Muscle of leg (tissue), 3 donors: ENCODE measurements at regions not wholly inside any gene's neighbourhood (a gene's known extent, or its start where the extent isn't known, plus 50 kb on each side); places are given as distances from the start of the nearest gene placed in this dataset.
A peak's percentile ranks its signal among the peaks of the same experiment; 100 is the strongest.
"Not testable (repeated sequence)": the region's sequence is repeated elsewhere in the genome, so short reads cannot be mapped to it uniquely, and the experiment has no call there.

Source experiments
- DNase-seq: peaks from one replicate; pipeline ENCODE4 v3.0.0; 2013
- H3K27ac ChIP-seq: one replicate; pipeline ENCODE4 v1.5.1; 2013; ENCODE audit warnings: mild to moderate bottlenecking, low read length, control low read depth
- H3K27me3 ChIP-seq: one replicate; pipeline ENCODE4 v1.6.1; 2013; ENCODE audit warnings: low read length; ENCODE audit not compliant: control insufficient read depth, insufficient read depth
- H3K36me3 ChIP-seq: one replicate; pipeline ENCODE4 v1.6.1; 2013; ENCODE audit warnings: low read length; ENCODE audit not compliant: control insufficient read depth, insufficient read depth
- H3K4me1 ChIP-seq: one replicate; pipeline ENCODE4 v1.6.1; 2013; ENCODE audit warnings: low read length; ENCODE audit not compliant: control insufficient read depth, insufficient read depth
- H3K4me3 ChIP-seq: one replicate; pipeline ENCODE4 v1.5.1; 2013; ENCODE audit warnings: low read length, control low read depth
- H3K9me3 ChIP-seq: replicated peaks from 2 replicates; pipeline ENCODE4 v1.6.1; 2013; ENCODE audit warnings: low read depth, low read length; ENCODE audit not compliant: control insufficient read depth
- WGBS: methylation state at CpG from one replicate; pipeline ENCODE4 v1.1.5; 2013; ENCODE audit warnings: missing lambda C conversion rate; ENCODE audit not compliant: insufficient coverage; 5-methylcytosine and 5-hydroxymethylcytosine counted together

DNA sequence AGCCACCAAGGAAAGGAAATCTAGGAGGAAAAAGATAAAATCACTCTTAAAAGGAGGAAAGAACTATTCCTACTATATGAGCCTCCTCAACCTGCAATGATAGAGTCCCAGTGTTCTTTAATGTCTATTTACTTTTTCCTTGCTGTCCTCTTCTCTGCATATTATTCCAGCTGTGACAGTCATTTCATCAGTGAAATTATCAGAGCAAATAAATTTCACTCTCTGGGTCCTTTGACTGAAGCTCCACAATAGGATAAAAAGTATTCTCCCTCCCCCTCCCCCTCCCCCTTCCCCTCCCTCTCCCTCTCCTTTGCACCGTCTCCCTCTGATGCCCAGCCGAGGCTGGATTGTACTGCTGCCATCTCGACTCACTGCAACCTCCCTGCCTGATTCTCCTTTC is 107.5 kb upstream of the DPT start:
- H3K27me3 ChIP-seq = no peaks in the 10 kb centered on the region
- 90% methylated on average over 3 of the region's 3 CpGs for WGBS
- H3K4me1 ChIP-seq = peaks cover 8% of the 10 kb centered on the region
- H3K9me3 ChIP-seq = no peaks in the 10 kb centered on the region
- no peak overlapping the region for H3K27ac ChIP-seq
- no peak overlapping the region for H3K4me3 ChIP-seq
- H3K36me3 ChIP-seq = no peaks in the 10 kb centered on the region
- DNase-seq = no peak

DNA sequence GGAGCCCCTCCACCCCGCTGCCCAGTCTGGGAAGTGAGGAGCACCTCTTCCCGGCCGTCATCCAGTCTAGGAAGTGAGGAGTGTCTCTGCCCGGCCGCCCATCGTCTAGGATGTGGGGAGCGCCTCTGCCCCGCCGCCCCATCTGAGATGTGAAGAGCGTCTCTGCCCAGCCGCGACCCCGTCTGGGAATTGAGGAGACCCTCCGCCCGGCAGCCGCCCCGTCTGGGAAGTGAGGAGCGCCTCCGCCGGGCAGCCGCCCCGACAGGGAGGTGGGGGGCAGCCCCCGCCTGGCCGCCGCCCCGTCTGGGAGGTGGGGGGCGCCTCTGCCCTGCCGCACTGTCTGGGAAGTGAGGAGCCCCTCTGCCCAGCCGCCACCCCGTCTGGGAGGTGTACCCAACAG is 108.2 kb upstream of the DPT start:
- H3K36me3 ChIP-seq, H3K4me3 ChIP-seq: not testable (repeated sequence)
- 98% methylated on average over 18 of the region's 30 CpGs for WGBS

DNA sequence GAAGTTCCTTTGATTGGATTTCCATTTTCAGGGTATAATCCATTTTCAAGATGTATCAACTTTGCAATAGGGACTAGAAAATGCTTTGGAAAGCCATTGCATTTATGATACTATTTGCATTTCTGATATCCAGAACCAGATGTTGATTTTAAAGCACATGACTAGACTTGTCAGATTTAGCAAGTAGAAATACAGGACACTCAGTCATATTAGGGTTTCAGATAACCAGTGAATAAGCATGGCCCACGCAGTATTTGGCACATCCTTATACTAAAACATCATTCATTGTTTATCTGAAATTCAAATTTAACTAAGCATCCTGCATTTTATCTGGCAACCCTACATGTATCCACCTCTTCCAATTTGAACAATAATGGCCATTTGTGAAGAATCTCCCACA is 113.3 kb upstream of the DPT start:
- WGBS = no CpG with 5 or more reads among the region's 1 CpG
- Histone ChIP-seq H3K9me3 (no peaks in the 10 kb centered on the region), H3K4me1 (no peaks in the 10 kb centered on the region)

More for the DNA sequence above, 108.2 kb upstream of the DPT start:
- not testable (repeated sequence) for H3K4me1 ChIP-seq, H3K27me3 ChIP-seq, H3K9me3 ChIP-seq, DNase-seq, H3K27ac ChIP-seq

DNA sequence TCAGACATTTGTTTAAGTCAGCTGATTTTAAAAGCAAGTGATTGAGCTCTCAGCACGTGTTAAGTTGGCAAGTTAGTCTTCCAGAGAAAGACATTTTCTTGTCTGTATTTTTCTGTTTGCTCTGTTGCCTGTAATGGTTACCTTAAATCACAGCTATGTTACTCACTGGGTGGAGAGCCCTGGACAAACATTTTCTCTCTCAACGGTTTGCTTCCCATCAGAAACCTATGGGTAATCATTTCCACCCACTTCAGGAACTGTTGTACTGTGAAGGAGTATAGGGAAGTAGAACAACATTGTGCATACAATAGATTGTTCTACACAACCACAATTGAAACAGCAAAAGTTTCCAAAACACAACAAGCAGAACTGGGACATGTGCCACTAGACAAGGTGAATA is 113.9 kb upstream of the DPT start:
- no peak for DNase-seq
- H3K27me3 ChIP-seq = no peaks in the 10 kb centered on the region
- H3K27ac ChIP-seq = no peak overlapping the region
- no peaks in the 10 kb centered on the region for H3K9me3 ChIP-seq
- no peaks in the 10 kb centered on the region for H3K4me1 ChIP-seq
- no peaks in the 10 kb centered on the region for H3K36me3 ChIP-seq
- H3K4me3 ChIP-seq = no peak overlapping the region
- no CpG with 5 or more reads among the region's 2 CpGs for WGBS

More for the DNA sequence above, 113.3 kb upstream of the DPT start:
- DNase-seq = peak; percentile 58
- Histone ChIP-seq H3K36me3 (no peaks in the 10 kb centered on the region), H3K4me3 (no peak overlapping the region), H3K27me3 (no peaks in the 10 kb centered on the region), H3K27ac (no peak overlapping the region)

DNA sequence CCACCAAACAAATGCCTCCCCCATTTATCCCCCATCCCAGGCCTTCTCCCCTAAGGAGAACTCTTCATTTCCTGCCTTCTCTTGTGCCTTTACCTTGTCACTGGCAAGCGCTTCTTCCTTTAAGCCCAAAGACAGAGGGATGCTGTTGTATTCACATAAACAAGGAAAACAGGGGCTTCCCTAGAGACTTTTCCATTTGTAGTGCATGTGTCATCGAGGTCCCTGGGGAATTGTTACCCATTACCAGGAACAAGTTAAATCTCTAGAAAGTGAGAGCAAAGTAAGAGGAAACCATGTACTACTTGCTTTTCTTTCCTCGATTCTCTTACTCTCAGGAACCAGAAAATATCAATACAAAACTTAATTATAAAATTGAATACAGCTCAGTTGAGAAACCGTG is 114.4 kb upstream of the DPT start:
- Histone ChIP-seq H3K27ac (no peak overlapping the region), H3K36me3 (no peaks in the 10 kb centered on the region), H3K9me3 (no peaks in the 10 kb centered on the region), H3K4me3 (no peak overlapping the region), H3K4me1 (peaks cover 4% of the 10 kb centered on the region), H3K27me3 (no peaks in the 10 kb centered on the region)
- DNase-seq = no peak
- WGBS = 100% methylated on average over 1 of the region's 4 CpGs

DNA sequence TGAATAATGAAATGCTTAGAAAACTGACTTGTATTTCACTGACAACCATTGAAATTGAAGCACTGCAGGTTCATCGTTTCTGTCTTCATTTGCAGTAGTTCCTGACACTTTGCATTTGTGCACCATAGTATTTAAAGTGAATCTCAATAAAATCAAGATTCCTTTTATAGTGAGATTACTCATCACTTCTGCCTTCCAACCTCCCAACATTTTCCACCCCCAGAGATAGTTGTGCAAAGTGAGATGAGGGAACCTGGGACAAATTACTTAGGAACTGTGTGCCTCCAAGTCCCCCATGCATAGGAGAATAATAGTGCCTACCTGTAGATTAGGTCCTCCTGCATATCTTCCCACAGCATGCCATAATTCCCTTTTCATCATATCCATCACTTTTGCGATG is 114.9 kb upstream of the DPT start:
- Histone ChIP-seq H3K27ac (no peak overlapping the region), H3K4me1 (peaks cover 4% of the 10 kb centered on the region), H3K4me3 (no peak overlapping the region), H3K36me3 (no peaks in the 10 kb centered on the region), H3K9me3 (no peaks in the 10 kb centered on the region), H3K27me3 (no peaks in the 10 kb centered on the region)
- no CpG with 5 or more reads among the region's 2 CpGs for WGBS
- no peak for DNase-seq

DNA sequence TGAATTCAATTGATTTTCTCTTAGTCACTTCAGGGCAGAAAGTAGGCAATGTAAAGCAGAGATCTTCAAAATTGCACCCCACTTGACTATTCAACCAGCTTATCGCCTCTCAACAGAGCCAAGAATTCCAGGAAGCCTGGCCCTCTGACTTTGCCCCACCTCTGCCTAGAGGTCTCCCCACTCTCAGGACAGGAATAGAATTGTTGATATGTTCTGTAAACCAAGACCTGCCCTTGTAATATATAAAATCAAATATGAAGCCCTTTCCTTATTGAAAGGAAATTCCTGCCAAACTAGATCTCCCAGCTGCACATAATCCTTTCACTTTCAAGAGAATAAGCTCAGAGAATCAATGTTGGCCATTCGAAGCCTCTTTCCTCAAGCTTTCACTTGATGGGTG is 116.1 kb upstream of the DPT start:
- no peak for DNase-seq
- Histone ChIP-seq H3K27ac (no peak overlapping the region), H3K4me1 (peaks cover 4% of the 10 kb centered on the region), H3K36me3 (no peaks in the 10 kb centered on the region), H3K4me3 (no peak overlapping the region), H3K9me3 (no peaks in the 10 kb centered on the region), H3K27me3 (no peaks in the 10 kb centered on the region)
- no CpG with 5 or more reads among the region's 2 CpGs for WGBS

DNA sequence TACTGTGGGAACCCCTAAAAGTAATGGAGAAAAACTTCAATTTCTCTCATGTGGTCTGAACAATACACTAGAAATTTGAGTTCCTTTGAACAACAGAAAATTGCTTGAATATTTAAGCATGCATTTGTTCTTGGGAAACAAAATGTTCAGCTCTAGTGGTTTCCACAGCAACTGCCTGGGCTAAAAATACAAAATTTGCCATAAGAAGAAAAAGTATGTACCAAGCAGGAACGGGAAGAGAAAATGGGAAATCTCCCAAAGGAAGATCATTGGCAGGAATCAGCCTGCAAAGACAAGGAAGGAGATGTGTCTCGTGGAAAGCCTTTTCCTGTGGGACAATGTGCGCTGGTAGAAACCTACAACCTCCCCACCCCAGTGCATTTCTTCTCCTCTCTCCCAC is 119.0 kb upstream of the DPT start:
- no peak overlapping the region for H3K27ac ChIP-seq
- no peaks in the 10 kb centered on the region for H3K27me3 ChIP-seq
- peak; percentile 86 for DNase-seq
- H3K4me1 ChIP-seq = peaks cover 4% of the 10 kb centered on the region
- H3K9me3 ChIP-seq = no peaks in the 10 kb centered on the region
- H3K4me3 ChIP-seq = no peak overlapping the region
- H3K36me3 ChIP-seq = no peaks in the 10 kb centered on the region
- no CpG with 5 or more reads among the region's 3 CpGs for WGBS

DNA sequence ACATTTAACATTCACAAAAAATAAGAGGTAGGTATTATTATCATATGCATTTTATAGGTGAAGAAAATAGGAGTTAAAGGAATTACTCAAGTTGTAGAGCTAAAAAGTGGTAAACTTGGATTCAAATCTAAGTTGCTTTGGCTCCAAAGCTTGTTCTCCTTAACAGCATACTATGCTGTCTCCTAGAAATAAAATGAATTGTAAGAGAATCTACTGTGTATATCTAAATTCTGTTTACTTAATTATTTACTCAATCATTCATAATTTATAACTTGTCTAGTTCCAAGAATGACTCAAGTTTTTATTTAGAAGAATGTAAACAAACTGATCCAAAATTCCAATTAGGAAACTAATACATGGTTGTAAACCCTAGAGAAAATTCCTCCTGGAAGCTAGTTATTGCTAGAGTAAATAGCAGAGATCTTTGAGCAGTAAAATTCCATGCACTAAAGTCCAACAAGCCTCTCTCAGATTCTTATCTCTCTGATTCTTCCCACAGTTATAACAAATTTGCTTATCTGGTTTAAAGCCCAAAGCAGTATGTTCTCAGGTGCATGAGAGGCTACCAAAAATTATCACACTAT is 132.5 kb upstream of the DPT start:
- Histone ChIP-seq H3K4me3 (no peak overlapping the region), H3K27ac (no peak overlapping the region), H3K36me3 (no peaks in the 10 kb centered on the region), H3K4me1 (no peaks in the 10 kb centered on the region), H3K27me3 (no peaks in the 10 kb centered on the region), H3K9me3 (no peaks in the 10 kb centered on the region)
- peak; percentile 69 for DNase-seq

DNA sequence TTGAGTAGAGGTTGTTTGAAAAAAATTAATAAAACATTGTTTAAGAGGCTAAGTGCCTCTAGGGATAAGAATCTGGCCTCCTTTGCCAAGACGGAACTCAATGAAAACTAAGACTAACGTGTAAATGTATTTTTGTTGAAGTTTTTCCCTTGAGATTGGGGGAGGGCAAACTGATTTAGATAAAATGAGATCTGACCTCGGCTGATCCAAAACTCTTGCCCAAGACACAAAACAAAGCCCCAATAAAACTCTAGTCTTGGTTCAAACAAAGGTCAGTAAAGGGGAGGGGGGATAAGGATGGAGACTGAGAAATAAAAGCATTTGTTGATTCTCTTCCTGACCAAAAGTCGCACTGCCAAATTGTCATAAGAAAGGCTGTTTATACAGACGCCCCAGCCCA is 134.8 kb upstream of the DPT start:
- no peak overlapping the region for H3K4me3 ChIP-seq
- H3K36me3 ChIP-seq = no peaks in the 10 kb centered on the region
- DNase-seq = peak; percentile 91
- H3K27ac ChIP-seq = no peak overlapping the region
- H3K9me3 ChIP-seq = no peaks in the 10 kb centered on the region
- no peaks in the 10 kb centered on the region for H3K4me1 ChIP-seq
- H3K27me3 ChIP-seq = no peaks in the 10 kb centered on the region
- no CpG with 5 or more reads among the region's 5 CpGs for WGBS

DNA sequence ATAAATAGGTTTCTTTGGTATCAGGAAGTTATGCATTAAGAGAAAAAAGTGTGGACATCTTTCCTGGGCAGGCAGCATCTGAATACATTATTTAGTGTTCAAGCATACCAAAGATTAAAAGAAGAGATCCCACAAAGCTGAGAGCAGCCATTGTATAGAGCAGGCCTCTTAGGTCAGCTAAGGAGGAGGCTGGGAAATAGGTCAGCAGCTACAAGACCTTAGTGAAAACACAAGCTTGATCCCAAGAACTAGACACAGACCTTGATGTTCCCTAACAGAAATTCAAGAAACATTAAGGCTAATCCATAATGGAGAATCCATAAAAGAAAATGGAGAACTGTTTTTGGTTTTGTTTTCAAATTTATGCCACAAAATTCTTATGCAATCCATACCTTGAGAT is 135.3 kb upstream of the DPT start:
- Histone ChIP-seq H3K4me1 (no peaks in the 10 kb centered on the region), H3K27me3 (no peaks in the 10 kb centered on the region), H3K27ac (peak overlapping the region; percentile 26), H3K9me3 (no peaks in the 10 kb centered on the region), H3K4me3 (no peak overlapping the region), H3K36me3 (no peaks in the 10 kb centered on the region)
- no peak for DNase-seq
